GM12892 (cell line): ENCODE measurements at regions not wholly inside any gene's neighbourhood (a gene's known extent, or its start where the extent isn't known, plus 50 kb on each side); places are given as distances from the start of the nearest gene placed in this dataset.

Experiments used
- POLR2A ChIP-seq: IDR thresholded peaks from 2 replicates; pipeline ENCODE4 v1.6.1; 2011; ENCODE audit warnings: low read depth, low read length, control low read depth
- POLR2AphosphoS5 ChIP-seq: IDR thresholded peaks from 2 replicates; pipeline ENCODE4 v1.6.1; 2011; ENCODE audit warnings: low read depth, low read length, control low read depth
- TAF1 ChIP-seq: IDR thresholded peaks from 2 replicates; pipeline ENCODE4 v1.6.1; 2011; ENCODE audit warnings: low read depth, mild to moderate bottlenecking, control low read depth, low read length, borderline replicate concordance

DNA sequence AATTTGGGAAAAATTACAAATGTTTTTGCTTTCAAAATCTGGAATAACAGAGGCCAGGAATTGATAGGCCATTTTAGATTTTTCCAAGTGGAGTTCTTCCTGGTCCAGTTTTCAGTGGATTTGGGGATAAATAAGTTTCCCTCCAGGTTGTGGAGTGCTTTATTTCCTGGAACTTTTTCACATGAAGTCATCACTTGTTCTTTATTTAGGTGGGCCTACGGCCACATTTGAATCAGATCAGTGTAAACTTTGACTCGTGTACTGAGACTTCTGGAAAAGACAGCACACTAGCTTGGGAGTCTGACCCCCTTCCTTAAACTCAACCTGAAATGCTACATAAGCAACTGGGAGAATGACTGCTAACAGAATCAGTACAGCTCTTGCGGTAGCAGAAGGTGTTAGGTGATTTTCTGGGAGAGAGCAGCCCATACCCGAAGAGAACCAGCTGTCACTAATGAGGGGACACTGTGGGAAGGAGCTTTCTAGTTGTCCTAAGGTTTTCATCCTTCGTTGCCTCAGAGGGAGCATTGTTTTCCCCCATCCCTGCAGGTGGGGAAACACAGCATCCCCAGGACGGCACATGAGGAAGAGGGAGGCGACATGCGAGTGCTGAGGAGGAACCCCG is 235.2 kb upstream of the FAT1 start:
- TF ChIP-seq POLR2A: no peak
- no peak for TF ChIP-seq POLR2AphosphoS5
- no peak for TF ChIP-seq TAF1
